GM13977 (cell line): ENCODE measurements at regions not wholly inside any gene's neighbourhood (a gene's known extent, or its start where the extent isn't known, plus 50 kb on each side); places are given as distances from the start of the nearest gene placed in this dataset.

Source experiments
- DNase-seq: peaks from one replicate; pipeline ENCODE4 v3.0.0; 2012; ENCODE audit warnings: low spot score
- in situ Hi-C: fragments of 300-500 bp; cut with MboI; formaldehyde crosslinking; loops from one replicate; pipeline ENCODE4 v1.12.0; 2022; ENCODE audit warnings: low sequenced_read_pairs, low pct_unique_long_range_greater_than_20kb, mixed read lengths, inconsistent platforms; ENCODE audit not compliant: unreplicated experiment
- TF ChIP-seq, protein P1 (sequence below): IDR thresholded peaks from 2 replicates; pipeline ENCODE4 v1.5.1; 2012; ENCODE audit warnings: mild to moderate bottlenecking, control low read depth; ENCODE audit not compliant: insufficient read depth; ENCODE audit errors: extremely low read depth, missing control alignments

DNA sequence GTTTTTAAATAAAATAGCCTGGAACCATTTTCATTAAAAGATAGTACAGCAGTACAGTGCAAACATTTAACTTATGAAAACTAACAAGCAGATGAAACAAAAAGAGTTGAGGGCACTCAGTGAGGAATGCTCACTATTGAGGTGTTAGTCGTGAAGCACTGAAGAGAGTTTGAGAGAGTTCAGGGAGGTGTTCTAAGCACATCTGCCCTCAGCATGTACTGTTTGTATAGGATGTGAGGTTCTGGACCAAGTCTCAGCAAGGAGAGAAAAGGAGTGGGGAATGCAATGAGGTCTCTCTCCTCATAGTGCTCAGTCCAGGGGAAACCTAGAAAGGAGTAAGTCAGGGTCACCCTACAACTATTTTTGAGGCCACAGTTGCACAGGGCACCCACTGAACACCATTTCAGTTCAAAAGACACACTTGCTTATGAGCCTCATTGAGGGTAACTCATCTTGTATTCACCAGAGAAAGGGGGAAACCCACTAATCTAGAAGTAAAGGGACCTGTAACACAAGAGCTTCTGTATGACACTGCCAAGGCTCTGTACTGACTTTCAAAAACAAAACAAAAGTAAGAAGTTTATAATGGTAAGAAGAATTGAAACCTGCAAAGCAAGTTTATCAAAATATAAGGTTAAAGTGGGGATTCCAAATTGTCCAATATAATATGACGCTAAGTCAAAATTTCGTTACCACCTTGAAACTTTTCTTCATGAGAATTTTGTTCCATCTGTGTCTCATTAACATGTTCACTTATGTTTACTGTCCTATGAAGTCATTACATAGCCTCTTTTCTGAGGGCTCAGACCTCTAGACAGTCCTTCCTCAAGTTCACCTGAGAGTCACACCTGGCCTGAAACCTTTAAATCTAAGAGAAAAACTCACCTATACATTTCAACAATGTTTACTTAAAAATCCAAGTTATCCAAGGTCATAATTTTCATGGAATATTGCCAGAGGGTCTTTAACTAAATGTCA lies 275.3 kb downstream of the ETS1 start:
- TF ChIP-seq, protein P1, sequence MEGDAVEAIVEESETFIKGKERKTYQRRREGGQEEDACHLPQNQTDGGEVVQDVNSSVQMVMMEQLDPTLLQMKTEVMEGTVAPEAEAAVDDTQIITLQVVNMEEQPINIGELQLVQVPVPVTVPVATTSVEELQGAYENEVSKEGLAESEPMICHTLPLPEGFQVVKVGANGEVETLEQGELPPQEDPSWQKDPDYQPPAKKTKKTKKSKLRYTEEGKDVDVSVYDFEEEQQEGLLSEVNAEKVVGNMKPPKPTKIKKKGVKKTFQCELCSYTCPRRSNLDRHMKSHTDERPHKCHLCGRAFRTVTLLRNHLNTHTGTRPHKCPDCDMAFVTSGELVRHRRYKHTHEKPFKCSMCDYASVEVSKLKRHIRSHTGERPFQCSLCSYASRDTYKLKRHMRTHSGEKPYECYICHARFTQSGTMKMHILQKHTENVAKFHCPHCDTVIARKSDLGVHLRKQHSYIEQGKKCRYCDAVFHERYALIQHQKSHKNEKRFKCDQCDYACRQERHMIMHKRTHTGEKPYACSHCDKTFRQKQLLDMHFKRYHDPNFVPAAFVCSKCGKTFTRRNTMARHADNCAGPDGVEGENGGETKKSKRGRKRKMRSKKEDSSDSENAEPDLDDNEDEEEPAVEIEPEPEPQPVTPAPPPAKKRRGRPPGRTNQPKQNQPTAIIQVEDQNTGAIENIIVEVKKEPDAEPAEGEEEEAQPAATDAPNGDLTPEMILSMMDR = no peak
- in situ Hi-C loops = no loop called here
- no peak for DNase-seq

DNA sequence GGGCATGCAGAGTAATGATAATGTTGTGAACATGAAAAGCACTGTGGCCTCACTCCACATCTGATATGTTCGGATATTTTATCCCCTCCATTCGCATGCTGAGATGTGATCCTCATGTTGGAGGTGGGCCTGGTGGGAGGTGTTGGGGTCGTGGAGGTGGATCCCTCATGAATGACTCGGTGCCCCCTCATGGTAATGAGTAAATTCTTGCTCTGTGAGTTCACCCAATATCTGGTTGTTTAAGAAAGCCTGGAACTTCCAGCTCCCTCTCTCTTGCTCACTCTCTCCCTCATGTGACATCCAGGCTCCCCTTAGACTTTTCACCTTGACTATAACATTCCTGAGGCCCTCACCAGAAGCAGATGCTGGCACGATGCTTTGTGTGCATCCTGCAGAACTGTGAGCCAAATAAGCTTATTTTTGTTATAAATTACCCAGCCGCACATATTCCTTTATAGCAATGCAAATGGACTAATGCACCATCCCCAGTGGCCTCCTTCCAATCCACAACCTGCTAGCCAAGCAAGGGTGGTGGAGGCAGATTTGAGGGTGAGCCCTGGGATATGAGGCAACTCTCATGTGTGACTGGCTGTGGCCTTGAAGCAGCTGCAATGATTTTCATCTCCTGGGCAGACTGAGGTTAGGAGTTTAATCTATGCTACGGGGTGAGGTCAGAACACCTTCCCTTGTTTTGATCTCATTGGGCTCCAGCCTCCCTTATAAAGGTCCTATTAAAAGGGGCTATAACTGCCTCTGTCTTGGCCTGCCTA lies 276.5 kb downstream of the ETS1 start:
- no peak for DNase-seq
- in situ Hi-C loops = no loop called here
- TF ChIP-seq, protein P1 = no peak

DNA sequence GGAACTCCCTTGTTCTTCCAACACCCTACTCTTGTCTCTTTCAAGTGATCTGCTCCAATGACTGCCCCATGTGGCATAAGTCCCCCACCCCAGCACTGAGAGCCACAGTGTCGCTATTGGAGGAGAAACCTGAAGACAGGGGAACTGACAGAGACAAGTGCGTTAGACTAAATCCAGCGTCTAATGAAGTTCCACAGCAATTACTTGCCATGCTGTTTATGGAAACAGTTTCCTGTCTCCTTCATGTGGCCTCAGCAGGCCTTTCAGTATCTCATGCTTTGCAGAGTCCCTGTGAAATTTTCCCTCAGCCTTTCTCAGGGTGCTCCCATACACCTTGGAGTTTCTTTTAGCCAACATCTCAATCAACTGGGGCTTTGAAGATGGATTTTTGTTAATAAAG lies 277.4 kb downstream of the ETS1 start:
- TF ChIP-seq, protein P1 = no peak
- in situ Hi-C loops = no loop called here
- no peak for DNase-seq

DNA sequence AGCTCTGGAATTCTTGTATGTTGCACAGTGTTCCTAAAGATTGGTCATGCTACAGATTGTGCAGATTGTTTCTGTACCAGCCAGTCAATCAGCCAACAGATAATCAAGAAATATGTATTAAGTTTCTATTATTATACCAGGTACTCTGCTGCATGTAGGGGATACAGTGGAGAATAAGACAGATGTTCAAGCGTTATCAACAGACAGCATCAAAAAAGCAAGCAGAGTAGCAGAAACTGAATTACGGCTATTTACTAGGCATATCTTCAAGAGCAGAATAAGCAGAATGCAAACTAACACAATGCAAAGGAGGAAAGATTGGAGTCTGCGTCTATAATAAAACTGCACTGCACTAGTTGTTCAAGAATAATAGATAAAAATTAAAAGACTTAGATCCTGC lies 278.6 kb downstream of the ETS1 start:
- in situ Hi-C loops = no loop called here
- DNase-seq = no peak
- TF ChIP-seq, protein P1 = no peak

DNA sequence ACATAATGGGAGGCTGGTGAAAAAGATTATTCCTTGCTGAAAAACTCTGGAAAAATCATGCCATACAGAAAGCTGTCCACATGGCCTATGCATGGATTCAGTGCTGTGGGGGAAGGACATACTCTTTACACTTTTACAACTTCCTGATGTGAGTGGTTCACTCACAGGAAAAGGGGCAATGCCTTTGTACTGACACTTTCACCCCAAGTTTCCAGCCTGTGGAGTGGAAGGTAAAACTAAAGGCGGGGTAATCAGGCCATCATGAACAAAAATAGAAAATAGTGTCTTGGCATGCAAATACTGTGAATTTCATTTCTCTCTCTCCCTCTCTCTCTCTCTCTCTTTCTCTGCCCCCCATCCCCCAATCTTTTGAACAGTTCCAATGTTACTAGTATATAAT lies 281.8 kb downstream of the ETS1 start:
- TF ChIP-seq, protein P1 = no peak
- no peak for DNase-seq
- in situ Hi-C loops = no loop called here

DNA sequence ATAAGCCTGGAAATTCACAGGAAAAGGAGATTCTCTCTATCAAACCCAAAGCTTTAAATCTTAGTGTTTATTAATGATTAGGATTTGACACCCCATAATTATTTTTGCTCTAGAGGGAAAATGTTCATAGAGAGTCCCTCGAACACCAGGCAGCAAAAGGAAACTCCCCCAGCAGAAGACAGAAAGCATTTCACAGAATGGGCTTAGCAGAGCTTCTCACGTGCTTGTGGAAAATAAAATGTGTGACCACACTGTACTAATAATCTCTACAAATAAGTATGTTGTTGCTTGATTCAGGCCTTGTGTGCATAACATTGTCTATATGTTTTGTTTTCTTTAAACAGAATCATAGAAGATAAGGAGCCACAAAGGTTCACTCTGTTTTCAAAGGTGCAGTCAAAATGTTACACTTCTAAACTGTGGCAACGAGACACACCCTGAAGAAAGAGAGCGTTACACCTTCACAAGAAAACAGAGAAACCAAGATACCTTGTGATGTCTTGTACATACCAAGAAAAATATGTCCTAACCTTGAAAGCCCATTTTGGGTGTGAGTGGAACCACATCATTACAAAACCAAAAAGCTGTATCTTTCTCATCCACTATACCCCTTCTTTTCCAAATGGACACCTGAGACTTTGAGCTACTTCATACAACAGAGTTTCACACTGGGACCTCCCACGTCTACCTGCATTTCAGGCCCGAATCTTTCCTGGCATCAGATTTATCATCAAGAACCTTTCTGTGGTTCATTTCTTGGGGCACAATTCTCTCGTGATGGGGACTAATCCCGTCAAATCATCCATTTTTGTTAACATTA lies 282.5 kb downstream of the ETS1 start:
- no peak for DNase-seq
- in situ Hi-C loops = no loop called here
- TF ChIP-seq, protein P1 = no peak
